ENCODE measurements at regions not wholly inside any gene's neighbourhood (a gene's known extent, or its start where the extent isn't known, plus 50 kb on each side); places are given as distances from the start of the nearest gene placed in this dataset.

- DNase-seq, result no peak
Observed at GRCh38 chr14:44287858-44288257, 219.2 kb downstream of the FSCB start.

- DNase-seq, result no peak
Observed at GRCh38 chr14:44286201-44286600, 220.9 kb downstream of the FSCB start.

GRCh38 chr14:44283836-44284235, 223.2 kb downstream of the FSCB start:
- DNase-seq, result no peak

- no peak for DNase-seq
Observed at GRCh38 chr14:44279357-44279756, 227.7 kb downstream of the FSCB start.

GRCh38 chr14:44271637-44272036, 235.4 kb downstream of the FSCB start:
- no peak for DNase-seq

GRCh38 chr14:44271006-44271405, 236.1 kb downstream of the FSCB start:
- no peak for DNase-seq

GRCh38 chr14:44265246-44265645, 241.8 kb downstream of the FSCB start:
- DNase-seq, result no peak

GRCh38 chr14:44215660-44216059, 291.4 kb downstream of the FSCB start:
- no peak for DNase-seq

- DNase-seq, result no peak
Observed at GRCh38 chr14:44211718-44212117, 295.4 kb downstream of the FSCB start.

GRCh38 chr14:44204061-44204835, 302.8 kb downstream of the FSCB start:
- DNase-seq, result no peak

GRCh38 chr14:44180975-44181374, 326.1 kb downstream of the FSCB start:
- DNase-seq, result no peak

GRCh38 chr14:44170556-44170955, 336.5 kb downstream of the FSCB start:
- no peak for DNase-seq

- no peak for DNase-seq
Observed at GRCh38 chr14:44170101-44170500, 337.0 kb downstream of the FSCB start.

GRCh38 chr14:44168566-44168965, 338.5 kb downstream of the FSCB start:
- no peak for DNase-seq

GRCh38 chr14:44166611-44167010, 340.5 kb downstream of the FSCB start:
- no peak for DNase-seq

- no peak for DNase-seq
Observed at GRCh38 chr14:44165936-44166335, 341.1 kb downstream of the FSCB start.

GRCh38 chr14:44165286-44165685, 341.8 kb downstream of the FSCB start:
- peak; percentile 42 to 84 for DNase-seq

GRCh38 chr14:44163946-44164345, 343.1 kb downstream of the FSCB start:
- no peak for DNase-seq

GRCh38 chr14:44162197-44162596, 344.9 kb downstream of the FSCB start:
- no peak for DNase-seq

- no peak for DNase-seq
Observed at GRCh38 chr14:44154874-44155273, 352.2 kb downstream of the FSCB start.

GRCh38 chr14:44154446-44154845, 352.6 kb downstream of the FSCB start:
- no peak for DNase-seq

GRCh38 chr14:44151130-44151820, 355.8 kb downstream of the FSCB start:
- DNase-seq, result peak in 1 of 2 experiments; percentile 25

GRCh38 chr14:44149597-44149996, 357.5 kb downstream of the FSCB start:
- peak; percentile 90 to 92 for DNase-seq

GRCh38 chr14:44142006-44142405, 365.1 kb downstream of the FSCB start:
- DNase-seq, result no peak

GRCh38 chr14:44135972-44136371, 371.1 kb downstream of the FSCB start:
- no peak for DNase-seq

All from NCI-H524 (cell line).